Activated CD8-positive, alpha-beta memory T cell treated with anti-CD3 and anti-CD28 coated beads, Interleukin-2, amount 50 U/mL, for 48 hours (primary cell): ENCODE measurements at regions not wholly inside any gene's neighbourhood (a gene's known extent, or its start where the extent isn't known, plus 50 kb on each side); places are given as distances from the start of the nearest gene placed in this dataset.

Experiments used
- DNase-seq: peaks from one replicate; pipeline ENCODE4 v3.0.0-alpha.2; 2020

DNA sequence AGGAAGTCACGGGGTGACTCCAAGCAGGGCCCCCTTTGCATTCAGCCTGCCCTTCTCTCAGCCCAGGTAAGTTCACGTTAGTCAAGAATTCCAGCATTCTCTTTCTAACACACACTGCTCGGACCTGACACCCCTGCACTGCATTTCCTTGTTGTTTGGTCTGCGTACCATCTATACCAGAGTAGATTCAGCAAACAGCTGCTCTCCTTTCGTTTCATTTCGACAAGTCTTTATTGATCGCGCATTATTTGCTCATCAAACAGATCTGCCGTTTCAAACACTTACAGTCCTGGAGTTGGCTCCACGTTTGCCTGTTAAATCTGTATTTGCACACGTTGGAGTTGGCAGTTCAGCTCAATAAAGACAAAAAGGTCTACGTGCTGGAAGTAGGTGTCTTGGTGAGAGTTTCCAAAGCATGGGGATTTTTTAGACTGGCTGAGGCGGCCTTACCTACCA lies 495.1 kb downstream of the RPS24 start:
- no peak for DNase-seq

DNA sequence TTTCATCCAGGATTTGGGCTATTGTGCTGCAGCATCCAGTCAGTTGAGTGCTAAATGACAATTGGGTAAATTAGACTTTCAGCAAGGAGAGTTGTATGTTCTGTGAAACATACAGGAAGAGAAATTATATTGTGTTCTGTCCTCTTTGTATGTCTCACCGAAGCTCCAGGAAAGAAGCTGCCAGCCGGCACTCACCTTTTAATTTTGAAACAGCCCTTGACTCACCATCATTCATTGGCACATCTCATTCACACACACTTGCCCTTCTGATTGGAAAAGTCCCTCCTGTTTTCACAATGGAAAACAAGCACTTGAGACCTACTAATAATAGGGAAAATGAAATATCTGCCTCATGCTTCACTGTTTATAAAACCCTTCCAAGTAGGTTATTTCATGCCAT lies 495.6 kb downstream of the RPS24 start:
- DNase-seq: no peak

DNA sequence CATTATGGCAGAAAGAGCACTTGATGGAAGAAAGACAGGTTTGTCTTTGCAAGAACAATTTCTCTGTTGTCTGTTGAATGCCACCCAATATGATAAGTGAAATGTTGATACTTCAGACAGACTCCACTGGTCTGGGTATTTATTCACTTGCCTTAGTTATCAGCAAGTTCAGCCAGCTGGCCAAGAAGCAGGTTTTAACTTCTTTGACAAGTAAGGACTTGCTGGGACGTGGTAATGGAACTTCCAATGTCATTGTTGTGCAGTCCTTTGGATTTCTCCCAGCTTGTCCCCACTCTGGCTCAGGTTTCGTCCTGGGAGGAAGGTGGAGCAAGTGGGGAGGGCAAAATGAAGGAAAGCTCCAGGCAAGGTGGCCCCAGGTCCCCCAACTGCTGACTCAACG lies 497.4 kb downstream of the RPS24 start:
- DNase-seq: no peak

DNA sequence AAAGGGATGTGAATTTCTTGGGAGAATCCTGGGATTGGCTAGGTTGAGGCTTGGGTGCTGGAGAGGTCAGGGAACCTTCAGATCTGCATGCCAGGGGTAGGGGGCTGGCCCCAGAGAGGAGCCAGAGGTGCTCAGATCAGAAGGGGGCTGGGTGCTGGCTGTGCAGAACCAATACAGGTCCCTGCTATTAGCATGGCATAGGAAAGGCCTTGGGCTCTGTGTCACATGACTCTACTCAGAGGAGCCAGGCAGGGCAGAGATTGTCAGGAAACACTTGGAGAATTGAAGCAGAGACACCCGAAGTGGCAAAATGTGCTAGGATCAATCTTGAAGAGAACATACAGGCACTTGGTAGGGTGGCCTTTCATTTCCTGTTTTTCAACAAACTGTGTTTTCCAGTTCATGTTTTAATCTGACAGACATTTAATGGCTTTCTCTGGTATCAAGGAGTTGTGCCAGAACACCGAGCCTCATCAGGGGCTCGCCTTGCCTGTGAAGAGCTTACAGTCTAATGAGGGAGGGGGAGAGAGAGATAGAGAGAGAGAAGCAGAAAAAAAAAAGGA lies 498.9 kb downstream of the RPS24 start:
- DNase-seq: no peak

DNA sequence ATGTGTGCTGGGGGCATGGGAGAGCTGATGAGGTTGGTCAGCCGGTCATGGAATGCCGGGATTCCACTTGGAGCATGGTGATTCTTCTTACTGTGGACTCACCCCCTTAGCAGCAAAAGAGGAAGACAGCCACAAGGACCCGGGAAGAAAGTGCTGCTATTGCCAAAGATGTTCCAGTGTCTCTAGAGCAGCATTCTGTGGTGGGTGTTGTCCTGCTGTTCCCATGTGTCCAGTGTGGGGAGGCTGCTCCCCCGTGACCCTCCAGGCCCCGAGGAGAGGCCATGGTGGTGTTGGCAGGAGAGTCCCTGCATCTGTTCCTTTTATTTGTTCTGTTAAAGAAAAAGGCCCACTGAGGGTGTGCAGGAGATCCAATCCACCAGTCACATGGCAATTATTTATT lies 499.4 kb downstream of the RPS24 start:
- no peak for DNase-seq

DNA sequence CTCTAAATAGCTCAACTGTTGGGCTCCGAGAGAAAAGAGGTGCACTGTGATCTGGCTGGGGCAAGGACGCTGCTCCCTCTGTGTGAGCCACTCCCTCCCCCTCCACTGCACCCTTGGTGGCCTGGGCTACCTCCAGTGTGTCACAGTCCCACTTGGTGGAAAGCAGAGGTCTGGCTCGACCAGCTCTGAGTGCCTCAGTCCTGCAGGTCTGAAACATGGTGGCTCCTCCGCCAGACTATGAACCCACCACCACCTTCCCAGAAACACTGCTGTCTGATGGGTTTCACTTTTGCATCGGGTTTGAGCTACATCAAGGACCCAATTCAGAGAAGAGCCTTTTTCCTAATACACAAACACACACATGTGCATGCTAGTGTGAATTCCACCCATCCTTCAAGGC lies 500.1 kb downstream of the RPS24 start:
- DNase-seq: no peak

DNA sequence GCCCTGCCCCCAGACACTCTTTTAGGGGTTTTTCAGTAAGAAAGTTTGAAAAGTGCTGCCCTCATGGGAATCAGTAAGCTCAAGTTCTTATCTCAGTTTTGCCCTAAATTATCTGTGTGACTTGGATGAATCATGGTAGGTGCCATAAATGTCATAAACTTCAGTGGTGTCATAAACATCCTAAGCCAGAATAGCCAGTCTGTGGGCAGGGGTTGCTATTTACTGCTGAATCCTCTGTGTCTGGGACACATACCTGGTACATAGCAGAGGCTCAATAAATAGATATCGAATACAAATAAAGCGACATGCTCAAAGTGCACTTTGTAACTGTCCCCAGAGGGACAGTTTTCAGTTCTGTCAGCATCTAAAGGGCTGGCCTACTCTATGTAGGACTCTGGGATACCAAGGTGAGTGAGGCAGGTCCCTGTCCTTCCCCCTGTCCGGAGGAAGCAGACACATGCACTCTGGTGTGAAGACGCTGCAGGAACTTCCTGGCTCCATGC lies 502.1 kb downstream of the RPS24 start:
- DNase-seq: no peak

DNA sequence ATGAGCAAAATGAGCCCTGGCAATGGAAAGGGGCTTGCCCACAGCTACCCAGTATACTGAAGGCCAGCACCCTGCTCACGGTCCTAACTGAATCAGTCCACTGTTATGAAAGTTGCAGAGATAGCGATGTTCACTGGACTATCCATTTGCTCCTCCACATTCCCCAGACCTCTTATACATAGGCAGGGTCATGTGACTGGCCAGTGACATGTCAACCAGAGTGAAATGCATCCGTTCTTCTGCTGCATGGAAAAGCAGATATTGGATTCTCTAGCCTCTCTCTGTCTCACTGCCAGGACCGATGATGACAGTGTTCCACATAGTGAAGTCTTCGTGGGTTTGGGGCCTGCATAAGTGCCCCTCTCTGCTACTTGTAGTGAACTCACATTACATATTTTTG lies 503.4 kb downstream of the RPS24 start:
- no peak for DNase-seq

GRCh38 chr10:78539247-78539766 lies 505.6 kb downstream of the RPS24 start:
- no peak for DNase-seq

DNA sequence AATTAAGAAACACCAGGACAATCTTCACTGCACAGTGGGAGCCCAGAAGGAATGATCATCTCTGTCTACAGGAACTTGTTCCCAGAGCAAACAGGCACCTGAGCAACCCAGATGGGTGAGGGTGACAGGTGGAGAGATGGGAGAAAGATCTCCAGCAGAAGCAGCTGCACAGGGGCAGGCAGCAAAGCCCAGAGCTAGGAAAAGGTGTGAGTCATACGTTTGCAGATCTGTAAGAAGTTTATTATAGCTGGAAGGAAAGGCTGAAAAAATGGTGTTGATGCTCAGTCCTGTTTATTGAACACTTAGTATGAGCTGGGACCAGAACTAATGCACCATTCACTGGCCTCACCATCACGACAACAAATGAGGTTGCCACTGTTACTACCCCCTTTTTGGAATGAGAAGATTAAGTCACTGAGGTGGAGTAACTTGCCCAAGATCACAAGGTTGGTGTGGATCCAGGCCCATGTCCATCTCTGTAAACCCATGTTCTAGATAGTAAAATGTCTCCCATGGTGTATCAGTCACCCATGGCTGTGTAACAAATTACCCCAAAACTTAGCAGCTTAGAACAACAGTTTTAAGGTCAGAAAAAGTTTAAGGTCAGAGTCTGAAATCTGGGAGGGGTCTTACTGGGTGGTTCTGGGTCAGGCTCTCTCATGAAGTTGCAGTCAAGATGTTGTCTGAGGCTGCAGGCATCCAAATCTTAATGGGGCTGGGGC lies 506.9 kb downstream of the RPS24 start:
- no peak for DNase-seq

- no peak for DNase-seq
Observed at GRCh38 chr10:78541481-78542140, 507.9 kb downstream of the RPS24 start.

- no peak for DNase-seq
Observed at GRCh38 chr10:78542141-78542489, 508.5 kb downstream of the RPS24 start.

GRCh38 chr10:78542521-78542920 lies 508.9 kb downstream of the RPS24 start:
- no peak for DNase-seq

DNA sequence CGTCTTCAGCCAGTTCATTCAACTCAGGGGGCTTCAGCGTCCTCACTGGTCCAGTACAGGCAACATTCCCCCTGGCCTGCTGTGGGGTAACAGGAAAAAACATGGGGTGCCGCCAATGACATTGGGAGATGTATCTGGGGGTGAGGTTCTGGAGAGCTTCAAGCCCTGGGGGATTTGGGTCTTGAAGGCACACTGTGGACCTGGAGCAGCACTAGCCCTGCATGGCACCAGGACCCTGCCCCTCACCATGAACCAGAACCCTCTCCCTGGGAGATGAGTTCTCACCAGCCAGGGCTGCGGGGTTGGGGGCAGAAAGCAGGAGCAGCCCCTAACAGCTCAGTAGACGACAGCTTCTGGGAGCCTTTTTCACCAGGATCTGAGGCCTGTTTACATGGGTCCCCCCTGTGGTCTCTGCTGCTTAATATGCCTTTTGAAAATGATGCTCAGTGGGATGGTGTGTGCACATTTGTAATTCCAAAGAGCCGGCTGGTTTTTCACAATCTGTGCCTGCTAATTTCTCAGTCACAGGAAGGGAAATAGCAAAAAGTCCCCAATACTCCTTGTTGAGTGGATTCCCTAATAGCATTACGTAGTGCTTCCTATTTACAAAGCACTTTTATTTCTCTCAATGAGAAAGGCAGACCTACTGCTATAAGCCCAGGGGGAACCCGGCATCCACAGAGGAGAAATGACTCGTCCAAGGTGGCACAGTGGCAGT lies 509.5 kb downstream of the RPS24 start:
- no peak for DNase-seq

GRCh38 chr10:78543749-78544362 lies 510.2 kb downstream of the RPS24 start:
- no peak for DNase-seq

GRCh38 chr10:78544423-78545090 lies 510.9 kb downstream of the RPS24 start:
- DNase-seq: no peak

DNA sequence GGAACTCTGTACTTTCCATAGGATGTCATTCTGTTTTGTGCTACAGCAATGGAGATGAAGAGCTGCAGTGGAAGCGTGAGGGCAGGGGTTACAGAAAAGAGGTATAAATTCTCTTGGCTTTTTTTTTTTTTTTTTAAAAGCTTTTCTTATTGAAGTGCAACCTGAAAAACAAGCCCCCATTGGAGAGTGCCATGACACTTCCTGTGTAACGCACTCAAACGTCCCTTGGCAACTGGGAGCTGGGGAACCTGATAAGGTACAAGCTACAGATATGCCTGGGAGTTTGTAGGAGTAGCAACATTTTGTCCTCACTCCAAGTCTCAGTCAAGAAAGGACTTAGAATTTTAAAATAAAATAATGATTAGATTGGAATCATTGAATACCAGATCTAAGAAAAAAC lies 512.1 kb downstream of the RPS24 start:
- no peak for DNase-seq

- no peak for DNase-seq
Observed at GRCh38 chr10:78547397-78547796, 513.7 kb downstream of the RPS24 start.

- DNase-seq: no peak
Observed at GRCh38 chr10:78547905-78548304, 514.2 kb downstream of the RPS24 start.

GRCh38 chr10:78548369-78548768 lies 514.7 kb downstream of the RPS24 start:
- no peak for DNase-seq

DNA sequence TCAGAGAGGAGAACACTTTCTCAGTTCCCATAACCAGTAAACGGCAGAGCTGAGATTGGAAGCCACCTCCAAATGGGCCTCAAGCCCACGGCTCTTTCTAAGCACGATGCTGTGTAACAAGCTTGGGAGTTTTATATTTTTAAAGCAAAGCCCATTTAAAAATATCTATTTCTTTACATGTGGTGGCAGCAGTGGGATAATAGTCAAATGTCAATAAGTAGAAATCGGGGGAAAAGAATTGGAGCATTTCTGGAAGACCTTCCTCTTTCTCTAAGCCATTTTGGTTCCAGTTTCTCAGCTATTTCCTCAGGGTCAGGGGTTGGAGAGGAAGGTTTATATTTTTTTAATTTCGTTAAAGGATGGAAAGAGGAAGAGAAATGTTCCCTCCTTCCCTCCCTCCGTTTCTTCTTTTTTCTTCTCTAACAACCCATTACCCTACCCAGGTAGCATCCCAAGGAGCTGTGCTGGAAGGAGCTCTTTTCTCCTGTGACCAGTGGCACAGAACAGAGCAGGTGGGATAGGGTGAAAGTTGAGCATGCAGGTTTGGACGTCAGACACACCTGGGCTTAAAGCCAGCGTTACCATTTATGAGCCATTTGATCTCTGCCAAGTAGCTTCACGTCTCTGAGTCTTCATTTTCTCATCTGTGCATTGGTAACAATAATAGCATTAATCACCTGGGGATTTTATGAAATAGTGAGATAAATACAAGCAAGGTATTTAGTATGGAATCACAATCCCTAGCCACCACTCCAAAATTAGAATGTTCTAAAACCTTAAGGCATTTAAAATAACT lies 515.7 kb downstream of the RPS24 start:
- DNase-seq: no peak

GRCh38 chr10:78550090-78550489 lies 516.4 kb downstream of the RPS24 start:
- no peak for DNase-seq
